ENCODE measurements at regions not wholly inside any gene's neighbourhood (a gene's known extent, or its start where the extent isn't known, plus 50 kb on each side); places are given as distances from the start of the nearest gene placed in this dataset.

GRCh38 chr15:47568030-47568429 is 149.3 kb upstream of the SEMA6D start:
- no peak for ATAC-seq
- Histone ChIP-seq H3K4me1 (ENCODE audit: control insufficient read depth, insufficient read depth, low read length) (no peaks in the 10 kb centered on the region), H3K4me3 (ENCODE audit: low read depth in 2 of 2, low read length in 2 of 2) (no peak overlapping the region), H3K27ac (ENCODE audit: low read length) (no peak overlapping the region), H3K36me3 (ENCODE audit: control insufficient read depth, insufficient read depth, low read length) (no peaks in the 10 kb centered on the region), H3K27me3 (ENCODE audit: control insufficient read depth, insufficient read depth, low read length) (no peaks in the 10 kb centered on the region), H3K9me3 (ENCODE audit: control insufficient read depth, insufficient read depth, low read depth, low read length) (no peaks in the 10 kb centered on the region)
- intact Hi-C loops (cut with micrococcal nuclease; ENCODE audit: unreplicated experiment), result no loop called here
- TF ChIP-seq TCF7L2 (IDR thresholded peaks at IDR 0.05; ENCODE audit: low read depth, low read length) (no peak), REST (IDR thresholded peaks at IDR 0.05; ENCODE audit: insufficient read depth in 1 of 2, low read depth in 2 of 2, low read length in 1 of 2) (no peak), POLR2AphosphoS5 (IDR thresholded peaks at IDR 0.05; ENCODE audit: low read depth, low read length) (no peak), SIN3A (IDR thresholded peaks at IDR 0.05; ENCODE audit: borderline replicate concordance, insufficient read depth, low read depth, low read length) (no peak)
- TF ChIP-seq, protein P1, sequence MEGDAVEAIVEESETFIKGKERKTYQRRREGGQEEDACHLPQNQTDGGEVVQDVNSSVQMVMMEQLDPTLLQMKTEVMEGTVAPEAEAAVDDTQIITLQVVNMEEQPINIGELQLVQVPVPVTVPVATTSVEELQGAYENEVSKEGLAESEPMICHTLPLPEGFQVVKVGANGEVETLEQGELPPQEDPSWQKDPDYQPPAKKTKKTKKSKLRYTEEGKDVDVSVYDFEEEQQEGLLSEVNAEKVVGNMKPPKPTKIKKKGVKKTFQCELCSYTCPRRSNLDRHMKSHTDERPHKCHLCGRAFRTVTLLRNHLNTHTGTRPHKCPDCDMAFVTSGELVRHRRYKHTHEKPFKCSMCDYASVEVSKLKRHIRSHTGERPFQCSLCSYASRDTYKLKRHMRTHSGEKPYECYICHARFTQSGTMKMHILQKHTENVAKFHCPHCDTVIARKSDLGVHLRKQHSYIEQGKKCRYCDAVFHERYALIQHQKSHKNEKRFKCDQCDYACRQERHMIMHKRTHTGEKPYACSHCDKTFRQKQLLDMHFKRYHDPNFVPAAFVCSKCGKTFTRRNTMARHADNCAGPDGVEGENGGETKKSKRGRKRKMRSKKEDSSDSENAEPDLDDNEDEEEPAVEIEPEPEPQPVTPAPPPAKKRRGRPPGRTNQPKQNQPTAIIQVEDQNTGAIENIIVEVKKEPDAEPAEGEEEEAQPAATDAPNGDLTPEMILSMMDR (IDR thresholded peaks at IDR 0.05), result no peak
- ChIA-PET POLR2A (no interaction called here), CTCF (interaction anchor here (0.7 kb wide), 1 partner anchor 372 kb away, joined by 5 read pairs; no protein-coding TSS in a partner anchor)
- DNase-seq (ENCODE audit: low read depth, low spot score), result no peak
- in situ Hi-C loops (cut with HindIII; ENCODE audit: low pct_unique_long_range_greater_than_20kb, low sequenced_read_pairs), result no loop called here
- no TSS peak for BruUV-seq (replicated peaks)

DNA sequence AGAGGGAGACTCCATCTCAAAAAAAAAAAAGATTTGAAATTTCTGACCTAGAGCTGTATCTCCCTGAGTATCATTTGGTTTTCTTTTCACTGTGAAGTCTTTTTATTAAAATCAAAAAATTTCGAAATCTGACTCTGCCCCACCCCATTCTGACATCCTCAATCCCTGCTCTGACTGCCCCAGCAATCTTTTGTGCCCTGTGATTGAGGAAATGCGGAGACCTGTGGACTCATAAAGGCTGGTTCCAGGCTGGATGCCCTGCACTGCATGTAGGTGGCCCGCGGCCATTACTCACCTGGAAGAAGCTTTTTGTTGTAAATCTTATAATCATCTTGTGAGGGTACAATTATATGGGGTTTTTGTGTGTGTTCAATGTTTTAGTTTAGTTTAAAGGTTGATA is 147.3 kb upstream of the SEMA6D start:
- no peaks in the 10 kb centered on the region for H3K27me3 ChIP-seq (ENCODE audit: control insufficient read depth, insufficient read depth, low read length)
- DNase-seq (ENCODE audit: low read depth, low spot score), result no peak
- in situ Hi-C loops (cut with HindIII; ENCODE audit: low pct_unique_long_range_greater_than_20kb, low sequenced_read_pairs) (no loop called here), intact Hi-C loops (cut with micrococcal nuclease; ENCODE audit: unreplicated experiment) (no loop called here)
- POLR2A ChIA-PET, result no interaction called here
- H3K4me3 ChIP-seq (ENCODE audit: low read depth in 2 of 2, low read length in 2 of 2), result no peak overlapping the region
- TF ChIP-seq, protein P1 (IDR thresholded peaks at IDR 0.05), result no peak
- TF ChIP-seq SIN3A (IDR thresholded peaks at IDR 0.05; ENCODE audit: borderline replicate concordance, insufficient read depth, low read depth, low read length), result no peak
- TF ChIP-seq REST (IDR thresholded peaks at IDR 0.05; ENCODE audit: insufficient read depth in 1 of 2, low read depth in 2 of 2, low read length in 1 of 2), result no peak
- no peak for TF ChIP-seq POLR2AphosphoS5 (IDR thresholded peaks at IDR 0.05; ENCODE audit: low read depth, low read length)
- TF ChIP-seq TCF7L2 (IDR thresholded peaks at IDR 0.05; ENCODE audit: low read depth, low read length), result no peak
- H3K36me3 ChIP-seq (ENCODE audit: control insufficient read depth, insufficient read depth, low read length), result no peaks in the 10 kb centered on the region
- H3K4me1 ChIP-seq (ENCODE audit: control insufficient read depth, insufficient read depth, low read length), result no peaks in the 10 kb centered on the region
- no TSS peak for BruUV-seq (replicated peaks)
- CTCF ChIA-PET, result no interaction called here
- no peaks in the 10 kb centered on the region for H3K9me3 ChIP-seq (ENCODE audit: control insufficient read depth, insufficient read depth, low read depth, low read length)
- ATAC-seq, result no peak
- no peak overlapping the region for H3K27ac ChIP-seq (ENCODE audit: low read length)
